HG02981 (cell line): ENCODE measurements at regions not wholly inside any gene's neighbourhood (a gene's known extent, or its start where the extent isn't known, plus 50 kb on each side); places are given as distances from the start of the nearest gene placed in this dataset.

Experiments used
- ATAC-seq: cut with Tn5 transposase; IDR thresholded peaks from one replicate; pipeline ENCODE4 v1.9.1; 2021; ENCODE audit warnings: mild to moderate bottlenecking, moderate library complexity; ENCODE audit not compliant: unreplicated experiment

DNA sequence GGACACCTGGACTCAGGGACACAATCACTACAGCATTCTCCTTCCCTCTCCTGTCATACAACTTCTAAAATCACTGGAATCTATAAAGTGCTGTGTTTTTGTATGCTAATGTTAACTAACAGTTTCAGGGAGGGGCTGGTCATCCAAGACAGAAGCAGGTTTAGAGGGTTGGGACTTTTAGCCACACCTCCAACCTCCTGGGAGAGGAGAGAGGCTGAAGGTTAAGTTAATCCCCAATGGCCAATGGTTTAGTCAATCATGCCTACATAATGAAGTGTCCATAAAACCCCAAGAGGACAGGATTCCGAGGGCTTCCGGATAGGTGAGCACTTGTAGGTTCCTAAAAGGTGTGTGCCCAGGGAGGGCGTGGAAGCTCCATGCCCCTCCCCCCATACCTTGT lies 219.3 kb upstream of the CTNNB1 start:
- ATAC-seq = no peak

- no peak for ATAC-seq
Measured at GRCh38 chr3:40980467-40980866, 218.8 kb upstream of the CTNNB1 start.

- ATAC-seq = no peak
Measured at GRCh38 chr3:40985195-40985594, 214.1 kb upstream of the CTNNB1 start.

DNA sequence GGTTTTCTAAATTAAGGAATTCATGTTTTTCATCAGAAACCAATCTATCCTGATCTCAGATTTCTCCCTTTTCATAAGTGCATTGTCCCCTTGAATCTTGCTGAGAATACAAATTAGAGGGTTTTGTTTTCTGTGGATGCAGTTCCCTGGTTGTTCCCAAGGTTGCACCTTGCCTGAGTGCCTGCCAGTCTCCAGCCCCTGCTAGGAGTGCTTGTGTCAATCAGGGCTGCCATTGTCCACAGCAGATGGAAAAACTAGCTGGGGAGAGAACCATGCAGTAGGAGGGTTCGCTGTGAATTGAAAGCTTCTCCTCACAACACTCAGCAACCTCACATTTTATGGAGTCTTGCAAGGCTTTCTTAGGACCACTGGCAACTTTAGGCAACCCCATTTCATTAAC lies 210.8 kb upstream of the CTNNB1 start:
- no peak for ATAC-seq

GRCh38 chr3:40989141-40990061 lies 209.9 kb upstream of the CTNNB1 start:
- ATAC-seq = no peak

GRCh38 chr3:40990062-40990456 lies 209.2 kb upstream of the CTNNB1 start:
- no peak for ATAC-seq

- no peak for ATAC-seq
Measured at GRCh38 chr3:40992023-40992422, 207.3 kb upstream of the CTNNB1 start.

DNA sequence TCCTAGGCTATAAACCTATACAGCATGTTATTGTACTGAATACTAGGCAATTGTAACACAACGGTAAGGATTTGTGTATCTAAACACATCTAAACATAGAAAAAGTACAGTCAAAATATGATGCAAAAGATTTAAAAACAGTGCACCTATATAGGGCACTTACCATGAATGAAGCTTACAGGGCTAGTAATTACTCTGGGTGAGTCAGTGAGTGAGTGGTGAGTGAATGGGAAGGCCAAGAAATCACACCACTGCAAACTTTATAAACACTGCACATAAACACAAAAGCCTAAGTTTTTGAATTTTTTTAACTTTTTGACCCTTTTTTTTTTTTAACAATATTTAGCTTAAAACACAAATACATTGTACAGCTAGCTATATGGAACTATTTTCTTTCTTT lies 204.7 kb upstream of the CTNNB1 start:
- ATAC-seq = no peak

DNA sequence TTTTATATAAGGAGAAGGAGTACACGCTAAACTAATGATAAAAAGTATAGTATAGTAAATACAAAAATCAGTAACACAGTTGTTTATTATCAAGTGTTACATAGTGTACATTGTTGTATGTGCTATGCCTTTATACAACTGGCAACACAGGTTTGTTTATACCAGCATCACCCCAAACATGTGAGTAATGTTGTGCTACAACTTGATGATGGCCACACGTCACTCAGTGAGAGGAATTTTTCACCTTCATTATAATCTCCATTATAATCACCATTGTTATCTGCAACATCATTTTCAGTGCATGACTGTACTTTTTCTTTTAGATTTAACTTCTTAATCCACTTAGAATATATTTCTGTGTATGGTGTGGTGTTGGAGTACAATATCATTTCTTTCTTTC lies 204.0 kb upstream of the CTNNB1 start:
- no peak for ATAC-seq

DNA sequence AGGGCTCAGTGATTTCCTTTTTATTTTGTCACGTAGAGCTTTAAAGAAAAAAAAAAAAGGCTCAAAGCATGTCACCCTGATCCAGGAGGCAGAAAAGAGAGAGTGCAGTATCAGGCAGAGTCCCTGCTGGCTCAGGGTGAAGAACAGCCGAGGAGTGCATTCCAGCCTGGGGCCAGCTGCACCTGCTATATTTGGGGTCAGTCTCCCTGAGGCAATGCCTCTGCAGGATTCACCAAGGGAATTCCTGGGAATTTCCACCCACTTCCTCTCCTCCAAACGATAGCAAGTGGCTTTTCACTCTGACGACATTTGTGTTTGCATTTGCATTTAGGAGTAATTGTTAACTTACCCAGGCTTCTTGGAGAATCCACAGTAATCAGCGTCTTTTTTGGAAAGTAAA lies 202.9 kb upstream of the CTNNB1 start:
- no peak for ATAC-seq

DNA sequence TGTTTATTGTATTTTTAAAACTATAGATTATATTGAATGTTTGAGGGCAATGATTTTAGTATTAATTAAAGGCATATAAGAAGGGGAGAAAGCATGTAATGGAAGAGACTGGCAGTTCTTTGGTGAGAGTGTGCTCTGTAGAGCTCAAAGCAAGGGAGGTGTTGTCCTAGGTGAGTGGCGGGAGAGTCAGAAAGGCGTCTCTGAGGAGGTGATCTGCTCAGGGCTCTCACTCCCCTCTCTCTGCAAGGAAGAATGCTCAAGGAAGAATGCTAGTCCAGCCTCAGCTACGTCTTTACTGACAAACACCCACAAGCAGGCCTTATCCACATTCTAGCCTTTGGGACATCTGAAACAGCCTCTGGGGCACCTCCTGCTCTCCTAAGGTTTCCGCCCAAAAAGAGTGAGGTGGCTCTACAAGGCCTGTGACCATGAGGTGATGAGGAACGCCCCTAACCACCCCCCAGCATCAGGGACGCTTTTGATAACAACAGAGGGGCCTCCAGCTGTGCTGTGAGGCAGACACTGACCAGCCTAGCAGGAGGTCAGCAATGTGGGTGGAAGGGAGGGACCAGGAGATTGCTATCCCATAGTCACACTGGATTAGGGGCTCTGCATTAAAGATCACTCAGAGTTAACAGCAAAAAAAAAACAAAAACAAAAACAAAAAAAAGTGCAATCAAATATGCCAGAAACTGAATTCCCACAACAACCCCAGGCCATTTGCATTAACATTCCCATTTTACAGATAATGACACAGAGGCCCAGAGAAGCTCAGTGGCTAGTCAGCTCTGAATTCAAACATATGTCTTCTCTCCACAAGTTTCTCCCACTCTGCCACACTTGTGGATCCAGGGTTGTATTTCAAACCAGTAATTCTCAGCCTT lies 202.2 kb upstream of the CTNNB1 start:
- ATAC-seq = no peak

DNA sequence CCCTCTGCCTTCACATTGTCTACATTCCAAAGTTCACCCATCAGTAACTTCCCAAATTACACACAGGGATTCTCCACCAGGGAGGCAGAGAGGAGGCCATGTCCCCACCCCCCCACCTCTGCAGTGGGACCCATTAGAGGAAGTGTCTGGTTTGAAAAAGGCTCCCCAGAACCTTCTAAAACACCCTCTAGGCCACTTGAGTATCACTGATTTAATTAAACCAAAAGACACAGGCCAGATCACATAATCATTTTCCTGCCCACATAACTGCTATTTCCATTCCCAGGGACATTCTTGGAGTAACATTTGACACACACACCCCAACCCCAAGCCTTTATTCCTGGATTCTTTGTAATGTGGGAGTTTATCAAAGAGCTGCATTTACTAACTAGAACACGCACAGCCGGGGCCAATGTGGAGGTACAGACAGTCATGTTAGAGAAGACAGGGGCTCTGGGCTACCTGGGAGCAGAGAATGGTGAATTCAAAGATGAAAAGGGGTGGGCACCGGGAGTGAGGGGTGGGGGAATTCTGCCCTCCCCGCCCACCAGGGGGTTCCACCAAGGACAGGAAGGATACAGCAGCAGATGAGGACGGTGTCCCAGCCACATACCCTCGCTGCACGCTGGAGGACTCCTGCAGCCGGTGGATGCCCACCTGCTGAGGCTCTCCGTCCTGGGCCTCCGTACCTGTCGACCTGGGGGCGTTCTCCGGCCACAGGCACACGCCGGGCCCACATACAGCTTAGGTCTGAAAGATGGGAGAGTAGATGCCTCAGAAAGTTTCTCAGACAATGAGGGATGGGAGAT lies 201.4 kb upstream of the CTNNB1 start:
- no peak for ATAC-seq

GRCh38 chr3:40999682-41000081 lies 199.6 kb upstream of the CTNNB1 start:
- ATAC-seq = no peak

- no peak for ATAC-seq
Measured at GRCh38 chr3:41000471-41000870, 198.8 kb upstream of the CTNNB1 start.

GRCh38 chr3:41001556-41001955 lies 197.7 kb upstream of the CTNNB1 start:
- ATAC-seq = no peak

GRCh38 chr3:41002104-41002503 lies 197.2 kb upstream of the CTNNB1 start:
- ATAC-seq = no peak

- ATAC-seq = no peak
Measured at GRCh38 chr3:41007399-41007798, 191.9 kb upstream of the CTNNB1 start.

GRCh38 chr3:41011854-41012253 lies 187.5 kb upstream of the CTNNB1 start:
- ATAC-seq = no peak

GRCh38 chr3:41018855-41019254 lies 180.4 kb upstream of the CTNNB1 start:
- no peak for ATAC-seq

DNA sequence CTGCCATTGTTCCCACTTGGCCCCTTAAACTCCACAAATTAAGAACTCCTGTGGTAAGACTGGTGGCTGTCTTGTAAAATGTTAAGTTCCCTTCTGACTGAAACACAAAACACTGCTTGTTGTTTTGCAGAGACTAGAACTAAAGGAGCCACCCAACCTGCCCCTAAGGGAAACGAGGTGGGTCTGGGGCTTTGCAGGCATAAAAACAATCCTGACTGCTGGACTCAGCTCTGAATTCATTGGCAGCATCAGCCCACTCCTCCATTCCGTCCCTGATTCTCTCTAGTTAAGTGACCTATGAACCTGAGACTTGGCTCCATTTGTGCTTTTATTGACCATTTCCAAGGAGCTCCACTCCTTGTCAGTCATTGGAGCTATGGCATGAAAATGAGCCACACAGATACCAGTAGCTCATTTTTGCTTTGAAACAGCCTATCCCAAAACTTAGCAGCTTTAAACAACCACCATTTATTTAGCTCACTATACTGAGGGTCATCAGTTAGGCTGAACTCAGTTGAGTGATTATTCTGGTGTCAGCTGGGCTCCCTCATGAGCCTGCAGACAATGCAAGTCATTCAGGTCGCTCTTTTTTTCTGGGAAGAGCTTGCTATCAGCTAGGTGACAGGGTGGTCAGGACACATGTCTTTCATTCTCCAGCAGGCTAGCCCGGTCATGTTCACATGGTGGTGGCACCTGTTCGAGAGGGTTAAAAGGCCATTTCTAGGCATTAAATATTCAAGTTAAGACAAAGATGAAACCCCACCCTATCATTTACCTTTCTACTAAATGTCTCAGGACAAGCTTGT lies 175.1 kb upstream of the CTNNB1 start:
- ATAC-seq = no peak
